SJCRH30 (cell line): ENCODE measurements at regions not wholly inside any gene's neighbourhood (a gene's known extent, or its start where the extent isn't known, plus 50 kb on each side); places are given as distances from the start of the nearest gene placed in this dataset.

Experiments used
- DNase-seq, 2 experiments: peaks; one replicate each; pipeline ENCODE4 v3.0.0-alpha.2; 2015 to 2020
- H3K27ac ChIP-seq: fragments of 250-450 bp; sonication (Bioruptor Pico); 2 replicates; pipeline ENCODE4 v1.5.1; 2020; ENCODE audit warnings: mild to moderate bottlenecking, moderate library complexity
- H3K27me3 ChIP-seq: fragments of 250-450 bp; sonication (Bioruptor Pico); 2 replicates; pipeline ENCODE4 v1.5.1; 2020; ENCODE audit warnings: mild to moderate bottlenecking, moderate library complexity
- H3K36me3 ChIP-seq: fragments of 250-450 bp; sonication (Bioruptor Pico); 2 replicates; pipeline ENCODE4 v1.5.1; 2020; ENCODE audit warnings: mild to moderate bottlenecking, moderate library complexity
- H3K4me1 ChIP-seq: fragments of 250-450 bp; sonication (Bioruptor Pico); 2 replicates; pipeline ENCODE4 v1.5.1; 2020; ENCODE audit warnings: mild to moderate bottlenecking, moderate library complexity
- H3K4me3 ChIP-seq: fragments of 250-450 bp; sonication (Bioruptor Pico); 2 replicates; pipeline ENCODE4 v1.5.1; 2020; ENCODE audit warnings: mild to moderate bottlenecking, moderate library complexity
- H3K9me3 ChIP-seq: fragments of 250-450 bp; sonication (Bioruptor Pico); replicated peaks from 2 replicates; pipeline ENCODE4 v1.5.1; 2020; ENCODE audit warnings: mild to moderate bottlenecking, moderate library complexity

DNA sequence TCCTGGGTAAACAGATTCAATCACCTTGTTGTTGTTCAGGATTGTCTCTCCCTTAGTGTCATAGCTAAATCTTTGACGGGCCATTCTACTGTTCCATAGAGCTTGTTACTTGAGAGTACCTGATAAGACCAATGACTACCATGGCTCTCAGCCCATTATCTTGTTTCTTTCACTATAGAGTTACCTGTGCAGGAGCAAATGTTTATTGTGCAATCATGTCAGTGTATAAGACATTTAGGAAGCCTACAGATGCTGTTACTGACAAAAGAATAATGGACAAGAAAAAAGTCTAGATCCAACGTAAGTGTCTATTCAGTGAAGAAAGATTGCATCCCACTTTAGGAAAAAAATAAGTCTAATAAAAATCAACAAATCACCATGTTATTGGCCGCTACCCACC lies 1041.7 kb upstream of the AUTS2 start:
- Histone ChIP-seq H3K27ac (no peak overlapping the region), H3K27me3 (no peaks in the 10 kb centered on the region), H3K4me1 (no peaks in the 10 kb centered on the region), H3K4me3 (no peak overlapping the region), H3K36me3 (no peaks in the 10 kb centered on the region), H3K9me3 (no peaks in the 10 kb centered on the region)
- DNase-seq = no peak

DNA sequence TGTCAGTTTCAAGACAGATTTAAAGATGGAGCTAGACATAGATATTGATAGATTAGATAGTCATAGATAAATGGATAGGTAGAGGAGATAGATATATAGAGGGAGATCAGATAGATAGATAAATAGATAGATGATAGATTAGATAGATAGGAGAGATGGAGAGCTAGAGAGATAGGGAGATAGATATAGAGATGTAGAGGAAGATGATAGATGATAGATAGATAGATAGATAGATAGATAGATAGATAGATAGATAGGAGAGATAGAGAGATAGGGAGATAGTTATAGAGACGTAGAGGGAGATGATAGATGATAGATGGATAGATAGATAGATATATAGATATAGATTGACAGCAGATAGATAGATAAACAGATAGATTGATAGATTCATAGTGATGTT lies 1038.8 kb upstream of the AUTS2 start:
- no peak overlapping the region for H3K4me3 ChIP-seq
- no peaks in the 10 kb centered on the region for H3K36me3 ChIP-seq
- H3K9me3 ChIP-seq = no peaks in the 10 kb centered on the region
- DNase-seq = no peak
- H3K27ac ChIP-seq = no peak overlapping the region
- no peaks in the 10 kb centered on the region for H3K27me3 ChIP-seq
- H3K4me1 ChIP-seq = no peaks in the 10 kb centered on the region

DNA sequence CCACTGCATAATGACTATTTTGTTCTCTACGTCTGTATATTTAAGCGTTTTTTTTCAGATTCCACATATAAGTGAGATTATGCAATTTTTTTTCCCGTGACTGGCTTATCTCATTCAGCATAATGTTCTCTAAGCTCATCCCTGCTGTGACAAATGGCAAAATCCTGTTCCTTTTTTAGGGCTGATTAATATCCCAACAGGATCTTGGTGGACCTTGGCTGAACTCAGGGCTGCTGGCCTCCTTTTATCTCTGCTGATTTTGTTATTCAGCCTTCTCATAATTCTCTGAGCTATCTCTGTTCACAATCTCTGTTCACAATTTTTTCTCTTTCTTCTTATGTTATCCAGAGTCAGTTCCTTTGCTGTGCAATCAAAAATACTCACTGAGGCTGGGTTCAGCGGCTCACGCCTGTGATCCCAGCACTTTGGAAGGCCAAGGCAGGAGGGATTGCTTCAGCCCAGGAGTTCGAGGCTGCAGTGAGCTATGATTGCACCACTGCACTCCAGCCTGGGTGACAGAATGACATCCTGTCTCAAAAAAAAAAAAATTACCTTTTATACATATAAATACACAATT lies 1035.9 kb upstream of the AUTS2 start:
- Histone ChIP-seq H3K9me3 (no peaks in the 10 kb centered on the region), H3K27ac (no peak overlapping the region), H3K36me3 (no peaks in the 10 kb centered on the region), H3K4me1 (no peaks in the 10 kb centered on the region), H3K27me3 (no peaks in the 10 kb centered on the region), H3K4me3 (no peak overlapping the region)
- DNase-seq = no peak

DNA sequence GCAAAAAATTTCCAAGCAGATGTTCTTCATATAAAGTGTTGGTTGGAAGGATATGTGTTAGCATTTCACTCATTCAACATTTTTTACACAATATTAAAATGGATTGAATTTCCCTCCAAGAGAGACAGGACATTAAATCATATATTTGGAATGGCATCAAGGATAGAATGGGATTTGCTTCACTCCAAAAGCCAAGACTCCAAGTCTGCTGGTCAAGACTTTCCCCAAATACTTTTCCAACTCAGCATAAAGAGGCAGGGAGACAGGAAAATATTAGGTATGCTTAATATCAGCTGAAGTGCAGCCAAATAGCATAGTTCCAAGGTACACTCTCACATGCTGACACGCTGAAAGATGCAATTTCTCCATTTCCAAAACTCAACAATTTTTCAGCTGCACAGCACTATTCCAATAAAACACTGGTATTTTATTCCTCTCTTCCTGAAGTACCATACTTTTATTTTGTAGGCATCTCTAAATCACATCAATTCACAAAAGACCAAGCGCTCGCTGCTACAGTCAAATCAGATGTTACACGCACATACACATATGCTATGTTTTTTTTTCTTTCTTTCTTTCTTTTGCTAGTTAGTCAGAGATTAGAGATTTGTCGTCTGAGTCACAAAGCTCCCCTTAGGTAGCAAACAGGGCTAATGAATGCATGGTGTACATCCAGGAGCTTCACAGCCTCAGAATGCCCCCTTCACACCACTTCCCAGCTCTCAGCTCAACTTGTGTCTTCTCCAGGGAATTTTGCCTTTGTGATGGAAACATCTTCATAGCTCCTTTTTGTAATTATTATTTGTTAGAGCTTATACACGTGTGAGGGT lies 1033.8 kb upstream of the AUTS2 start:
- no peaks in the 10 kb centered on the region for H3K4me1 ChIP-seq
- H3K4me3 ChIP-seq = no peak overlapping the region
- H3K27me3 ChIP-seq = no peaks in the 10 kb centered on the region
- H3K9me3 ChIP-seq = no peaks in the 10 kb centered on the region
- DNase-seq = no peak
- no peaks in the 10 kb centered on the region for H3K36me3 ChIP-seq
- no peak overlapping the region for H3K27ac ChIP-seq

DNA sequence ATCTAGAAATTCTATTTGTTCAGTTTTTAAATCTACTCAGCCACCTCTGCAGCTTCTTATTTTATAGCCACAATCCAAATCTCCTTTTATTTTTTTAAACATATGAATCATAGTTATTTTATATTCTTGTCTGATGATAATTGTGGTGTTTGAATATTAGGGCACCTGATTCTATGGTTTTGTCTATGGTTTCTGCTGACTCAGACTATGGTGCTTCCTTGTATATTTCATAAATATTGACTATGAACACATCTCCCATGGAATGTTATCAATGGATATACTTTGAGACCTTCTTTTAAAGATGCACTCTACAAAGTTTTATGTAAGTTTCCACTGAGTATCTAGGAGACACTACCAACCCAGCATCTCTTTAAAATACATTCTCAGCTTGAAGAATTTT lies 1027.0 kb upstream of the AUTS2 start:
- H3K27ac ChIP-seq = no peak overlapping the region
- H3K4me3 ChIP-seq = no peak overlapping the region
- no peaks in the 10 kb centered on the region for H3K27me3 ChIP-seq
- H3K36me3 ChIP-seq = no peaks in the 10 kb centered on the region
- H3K4me1 ChIP-seq = no peaks in the 10 kb centered on the region
- no peaks in the 10 kb centered on the region for H3K9me3 ChIP-seq
- DNase-seq = no peak

DNA sequence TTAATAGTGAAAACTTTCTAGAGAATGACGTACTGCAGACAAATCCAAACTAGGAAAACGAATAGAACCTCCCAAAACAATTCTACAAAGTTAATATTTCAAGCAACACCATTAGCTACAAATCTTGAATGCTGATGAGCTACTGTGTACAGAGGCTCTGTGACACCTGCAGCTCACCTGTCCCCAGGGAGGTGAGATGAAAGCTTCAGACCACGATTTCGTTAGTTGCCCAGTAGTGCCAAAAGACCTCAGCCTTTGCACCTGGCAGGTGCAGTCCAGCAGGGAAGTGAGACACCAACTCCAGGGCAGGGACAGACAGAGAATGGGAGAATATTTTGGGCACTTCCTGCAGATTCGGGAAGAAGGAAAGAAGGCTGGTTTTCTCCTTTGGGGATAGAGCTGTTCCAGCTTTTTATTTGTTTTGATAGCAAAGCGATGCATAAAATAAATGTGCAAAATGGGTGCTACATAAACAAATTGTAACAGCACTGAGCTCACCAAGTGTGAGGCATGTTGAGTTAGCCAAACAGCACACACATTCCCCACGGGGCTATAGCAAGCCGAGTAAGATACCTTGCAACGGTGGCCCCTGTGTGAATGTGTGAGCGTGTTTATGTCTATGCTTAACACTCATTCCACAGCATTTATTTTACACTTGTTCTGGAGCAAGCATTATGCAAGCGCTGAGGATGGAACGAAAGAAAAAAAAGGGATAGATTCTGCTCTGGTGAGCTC lies 1024.8 kb upstream of the AUTS2 start:
- DNase-seq = no peak
- Histone ChIP-seq H3K36me3 (no peaks in the 10 kb centered on the region), H3K27me3 (peaks cover 5% of the 10 kb centered on the region; the same call in 1 of the 2 replicates), H3K9me3 (no peaks in the 10 kb centered on the region), H3K4me3 (no peak overlapping the region), H3K4me1 (no peaks in the 10 kb centered on the region), H3K27ac (no peak overlapping the region)

DNA sequence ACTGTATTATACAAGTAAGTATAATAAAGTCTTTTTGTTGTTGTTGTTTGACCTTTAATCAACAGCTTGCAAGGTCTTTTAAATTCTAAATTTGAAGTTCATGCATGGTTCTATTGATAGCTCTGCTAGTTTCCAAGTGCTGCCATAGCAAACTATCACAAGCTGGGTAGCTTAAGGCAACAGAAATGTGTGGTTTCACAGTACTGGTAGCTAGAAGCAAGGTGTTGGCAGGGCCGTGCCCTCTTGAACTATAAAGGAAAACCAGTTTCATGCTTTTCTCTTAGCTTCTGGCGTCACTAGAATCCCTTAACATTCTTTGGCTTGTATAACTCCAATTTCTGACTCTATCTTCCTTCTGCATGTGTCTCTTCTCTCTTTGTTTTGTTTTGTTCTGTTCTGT lies 1021.9 kb upstream of the AUTS2 start:
- Histone ChIP-seq H3K36me3 (no peaks in the 10 kb centered on the region), H3K27ac (no peak overlapping the region), H3K4me3 (no peak overlapping the region), H3K4me1 (no peaks in the 10 kb centered on the region), H3K9me3 (no peaks in the 10 kb centered on the region), H3K27me3 (peaks cover 5% of the 10 kb centered on the region; the same call in 1 of the 2 replicates)
- DNase-seq = no peak

DNA sequence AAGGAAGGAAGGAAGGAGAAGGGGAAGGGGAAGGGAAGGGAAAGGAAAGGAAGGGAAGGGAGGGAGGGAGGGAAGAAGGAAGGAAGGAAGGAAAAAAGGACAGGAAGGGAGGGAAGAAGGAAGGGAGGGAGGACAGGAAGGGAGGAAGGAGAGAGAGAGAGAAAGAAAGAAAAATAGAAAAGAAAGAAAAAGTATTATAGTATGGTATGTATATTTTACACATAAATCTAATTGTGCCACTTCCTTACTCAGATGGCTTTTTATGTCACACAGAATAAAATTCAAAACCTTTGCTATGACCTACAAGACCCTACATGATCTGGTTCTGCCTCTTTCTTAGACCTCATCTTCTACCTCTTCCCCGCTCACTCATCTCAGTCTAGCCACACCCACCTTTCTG lies 1016.9 kb upstream of the AUTS2 start:
- H3K27me3 ChIP-seq = peaks cover 5% of the 10 kb centered on the region; the same call in 1 of the 2 replicates
- no peak overlapping the region for H3K4me3 ChIP-seq
- H3K36me3 ChIP-seq = no peaks in the 10 kb centered on the region
- DNase-seq = no peak
- no peak overlapping the region for H3K27ac ChIP-seq
- no peaks in the 10 kb centered on the region for H3K9me3 ChIP-seq
- H3K4me1 ChIP-seq = no peaks in the 10 kb centered on the region

DNA sequence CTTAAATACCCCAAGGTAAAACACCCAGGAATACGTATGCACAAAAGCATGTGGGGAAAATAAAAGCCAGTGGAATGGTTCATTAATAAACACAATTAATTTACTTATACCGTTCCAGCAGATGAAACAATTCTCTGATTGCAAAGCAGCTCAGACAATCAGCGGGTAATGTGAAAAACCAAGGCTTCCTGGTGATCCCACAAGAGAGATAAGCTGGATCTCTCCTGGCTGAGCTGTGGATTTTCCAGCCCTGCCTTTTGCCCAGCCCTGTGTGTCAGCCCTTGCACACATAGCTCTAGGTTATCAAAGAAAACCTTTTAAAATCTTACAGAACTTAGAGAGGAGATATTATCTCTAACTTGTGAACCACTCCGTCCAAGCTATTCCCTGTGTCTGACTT lies 1010.7 kb upstream of the AUTS2 start:
- Histone ChIP-seq H3K27ac (no peak overlapping the region), H3K4me1 (no peaks in the 10 kb centered on the region), H3K4me3 (no peak overlapping the region), H3K27me3 (0 out of 2 replicates have a peak, but pooled peaks cover 4% of the 10 kb centered on the region), H3K36me3 (no peaks in the 10 kb centered on the region), H3K9me3 (no peaks in the 10 kb centered on the region)
- DNase-seq = no peak

DNA sequence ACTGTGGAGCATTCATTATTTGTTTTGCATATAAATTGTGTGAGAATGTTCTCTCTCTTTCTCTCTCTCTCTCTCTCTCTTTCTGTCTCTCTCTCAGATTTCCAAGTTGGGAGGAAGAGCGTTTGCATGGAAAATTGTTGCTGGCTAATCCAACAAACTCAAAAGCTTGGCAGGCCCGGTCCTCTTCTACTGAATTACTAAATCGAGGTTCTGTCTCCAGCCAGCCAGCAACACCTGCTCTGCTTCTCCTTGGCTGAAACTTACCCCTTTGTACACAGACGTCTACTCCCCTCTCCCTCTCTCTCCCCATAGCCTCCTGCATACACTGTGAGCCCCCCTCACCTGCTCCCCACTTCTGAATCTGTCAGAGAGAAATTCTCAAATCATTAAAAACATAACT lies 996.4 kb upstream of the AUTS2 start:
- no peaks in the 10 kb centered on the region for H3K4me1 ChIP-seq
- H3K4me3 ChIP-seq = no peak overlapping the region
- H3K36me3 ChIP-seq = no peaks in the 10 kb centered on the region
- H3K27me3 ChIP-seq = no peaks in the 10 kb centered on the region
- no peak overlapping the region for H3K27ac ChIP-seq
- H3K9me3 ChIP-seq = no peaks in the 10 kb centered on the region
- no peak for DNase-seq

DNA sequence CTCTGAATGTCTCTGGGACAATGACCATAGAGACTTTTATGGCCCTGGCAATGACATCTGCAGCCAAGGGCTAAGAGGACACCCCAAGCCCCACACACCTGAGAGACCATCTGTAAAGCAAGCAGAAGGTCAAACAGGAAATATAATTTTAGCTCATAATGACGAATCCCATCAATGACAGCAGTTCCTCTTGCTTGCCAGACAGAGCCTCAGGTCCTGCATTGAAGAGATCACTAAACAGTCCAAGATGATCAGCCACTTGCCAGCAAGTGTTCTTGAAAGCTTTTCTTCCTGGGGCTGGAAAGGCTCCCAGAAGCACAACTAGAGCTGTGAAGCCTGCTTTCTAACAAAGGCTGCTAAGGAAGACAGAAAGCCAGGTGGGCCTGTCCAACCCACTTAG lies 993.7 kb upstream of the AUTS2 start:
- H3K27ac ChIP-seq = no peak overlapping the region
- H3K4me3 ChIP-seq = no peak overlapping the region
- peaks cover 8% of the 10 kb centered on the region; the same call in 1 of the 2 replicates for H3K9me3 ChIP-seq
- H3K4me1 ChIP-seq = no peaks in the 10 kb centered on the region
- no peaks in the 10 kb centered on the region for H3K27me3 ChIP-seq
- no peak for DNase-seq
- H3K36me3 ChIP-seq = no peaks in the 10 kb centered on the region

DNA sequence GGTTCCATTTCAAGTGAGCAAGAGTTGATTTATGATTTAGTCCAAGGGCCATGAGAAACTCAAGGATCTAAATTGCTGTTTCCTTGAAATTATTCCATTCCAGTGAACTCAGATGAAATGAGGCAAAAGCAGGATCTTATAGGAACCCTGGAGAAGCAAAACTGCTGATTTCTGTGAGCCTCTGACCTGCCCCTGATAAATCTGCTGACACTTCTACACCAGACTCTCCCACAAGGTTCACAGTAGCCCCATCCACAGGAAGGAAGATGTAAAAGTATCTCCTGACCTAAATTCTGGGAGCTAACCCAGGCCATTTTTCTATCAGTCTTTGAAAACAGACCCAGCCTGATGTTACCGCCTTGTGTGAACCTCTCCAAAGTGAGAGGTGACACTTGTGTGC lies 987.6 kb upstream of the AUTS2 start:
- no peaks in the 10 kb centered on the region for H3K4me1 ChIP-seq
- H3K4me3 ChIP-seq = no peak overlapping the region
- no peaks in the 10 kb centered on the region for H3K36me3 ChIP-seq
- no peaks in the 10 kb centered on the region for H3K27me3 ChIP-seq
- H3K9me3 ChIP-seq = peaks cover 11% of the 10 kb centered on the region; the same call in 1 of the 2 replicates
- H3K27ac ChIP-seq = no peak overlapping the region
- DNase-seq = no peak

DNA sequence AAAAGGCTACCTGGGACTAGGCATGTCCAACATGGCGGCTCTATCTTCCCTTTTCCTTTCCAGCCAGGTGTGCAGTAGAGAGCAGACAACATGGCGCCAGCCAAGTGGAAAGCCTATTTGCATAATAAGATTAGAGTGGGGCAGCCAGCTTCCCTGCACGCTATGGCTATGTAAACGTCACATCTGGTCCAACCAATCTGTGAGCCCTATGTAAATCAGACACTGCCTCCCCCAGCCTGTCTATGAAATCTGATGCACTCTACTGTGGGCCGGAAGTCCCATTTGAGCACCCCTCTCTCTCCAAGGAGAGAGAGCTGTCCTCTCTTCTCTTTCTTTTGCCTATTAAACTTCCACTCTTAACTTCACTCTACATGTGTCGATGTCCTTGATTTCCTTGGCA lies 984.9 kb upstream of the AUTS2 start:
- 0 out of 2 replicates have a peak, but pooled peaks cover 2% of the 10 kb centered on the region for H3K9me3 ChIP-seq
- no peak overlapping the region for H3K27ac ChIP-seq
- H3K27me3 ChIP-seq = no peaks in the 10 kb centered on the region
- no peaks in the 10 kb centered on the region for H3K4me1 ChIP-seq
- no peaks in the 10 kb centered on the region for H3K36me3 ChIP-seq
- peak; percentile 6 to 42 for DNase-seq
- no peak overlapping the region for H3K4me3 ChIP-seq

DNA sequence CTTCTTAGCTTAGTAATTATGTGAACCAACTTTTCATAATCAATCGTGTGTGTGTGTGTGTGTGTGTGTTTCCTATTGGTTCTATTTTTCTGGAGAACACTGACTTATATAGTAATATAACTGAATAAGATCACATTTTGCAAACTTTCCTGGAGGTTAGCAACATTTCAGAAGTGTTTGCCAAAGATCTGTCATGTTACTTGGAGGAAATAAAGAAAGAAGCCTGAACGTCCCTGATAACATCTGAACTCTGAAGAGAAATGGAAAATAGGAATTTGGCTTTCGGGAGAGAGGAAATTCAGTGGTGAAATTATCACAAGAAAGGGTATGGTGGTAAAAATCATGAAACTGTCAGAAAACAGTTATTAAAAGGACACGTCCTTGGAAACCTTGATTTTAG lies 984.4 kb upstream of the AUTS2 start:
- Histone ChIP-seq H3K36me3 (no peaks in the 10 kb centered on the region), H3K4me1 (no peaks in the 10 kb centered on the region), H3K4me3 (no peak overlapping the region), H3K9me3 (0 out of 2 replicates have a peak, but pooled peaks cover 2% of the 10 kb centered on the region), H3K27me3 (no peaks in the 10 kb centered on the region), H3K27ac (no peak overlapping the region)
- no peak for DNase-seq

DNA sequence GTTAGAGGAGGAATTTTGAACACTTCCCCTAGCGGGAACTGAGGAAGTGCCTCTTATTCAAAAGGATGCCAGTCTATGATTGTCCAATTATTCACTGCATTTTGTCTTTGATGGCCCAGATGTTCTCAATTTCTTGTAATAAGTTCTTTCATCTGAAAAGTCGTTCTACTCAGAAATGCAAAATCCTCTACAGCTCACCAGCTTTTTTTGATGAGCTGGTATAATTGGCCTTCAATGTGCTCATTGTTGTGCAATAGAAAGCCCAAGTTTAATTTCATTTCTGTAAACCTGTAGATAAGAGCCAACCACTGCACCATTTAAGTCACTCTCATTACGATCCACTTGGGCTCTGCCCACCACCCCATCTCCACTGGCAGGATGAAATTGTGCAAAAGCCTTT lies 978.7 kb upstream of the AUTS2 start:
- no peaks in the 10 kb centered on the region for H3K4me1 ChIP-seq
- no peak for DNase-seq
- H3K9me3 ChIP-seq = no peaks in the 10 kb centered on the region
- no peak overlapping the region for H3K4me3 ChIP-seq
- H3K36me3 ChIP-seq = no peaks in the 10 kb centered on the region
- H3K27me3 ChIP-seq = no peaks in the 10 kb centered on the region
- no peak overlapping the region for H3K27ac ChIP-seq
